Stomach (tissue), 8 donors: ENCODE measurements at regions not wholly inside any gene's neighbourhood (a gene's known extent, or its start where the extent isn't known, plus 50 kb on each side); places are given as distances from the start of the nearest gene placed in this dataset.

Experiments
- DNase-seq, 2 donors: peaks; one replicate each; pipeline versions ENCODE4 v3.0.0 to v3.0.0-alpha.2; 2013 to 2019
- H3K27ac ChIP-seq, 5 donors: fragments of 200-600 bp in 4 of 5; sonication (generic) in 4 of 5; one replicate each; pipeline ENCODE4 v1.5.1; 2013 to 2019; ENCODE audit warnings: mild to moderate bottlenecking in 1 of 5, moderate library complexity in 1 of 5
- H3K27me3 ChIP-seq, 3 donors: fragments of 200-600 bp; sonication (generic); one replicate each; pipeline ENCODE4 v1.5.1; 2017 to 2019; ENCODE audit warnings: mixed run types in 1 of 3
- H3K36me3 ChIP-seq, 4 donors: fragments of 200-600 bp; sonication (generic); 1 replicate in 3 of 4; 2 replicates in 1 of 4; pipeline ENCODE4 v1.5.1; 2016 to 2019
- H3K4me1 ChIP-seq, 4 donors: fragments of 200-600 bp; sonication (generic); one replicate each; pipeline ENCODE4 v1.5.1; 2016 to 2019
- H3K4me3 ChIP-seq, 4 donors: fragments of 200-600 bp; sonication (generic) in 3 of 4; one replicate each; pipeline ENCODE4 v1.5.1; 2016 to 2019; ENCODE audit warnings: mild to moderate bottlenecking in 1 of 4
- H3K9me3 ChIP-seq, 4 donors: fragments of 200-600 bp; sonication (generic); one replicate each; pipeline ENCODE4 v1.5.1; 2016 to 2019
- EP300 ChIP-seq: sonication (generic); formaldehyde crosslinking; IDR thresholded peaks from one replicate; pipeline ENCODE4 v1.6.1; 2017; ENCODE audit warnings: antibody characterized with exemption
- POLR2A ChIP-seq, 4 donors: fragments of 450-650 bp; IDR thresholded peaks; one replicate each; pipeline ENCODE4 v1.6.1; 2016; ENCODE audit warnings: antibody characterized with exemption in 4 of 4, control low read depth in 2 of 4, mild to moderate bottlenecking in 1 of 4, moderate library complexity in 1 of 4
- POLR2AphosphoS5 ChIP-seq, 3 donors: sonication (generic); formaldehyde crosslinking; IDR thresholded peaks; one replicate each; pipeline ENCODE4 v1.6.1; 2016; ENCODE audit warnings: antibody characterized with exemption in 3 of 3
- WGBS, 5 donors: extraction: QIAGEN DNeasy Blood & Tissue Kit in 3 of 5; methylation state at CpG; one replicate each; pipeline versions ENCODE4 v1.1.5 to v1.1.7; 2013 to 2018; 5-methylcytosine and 5-hydroxymethylcytosine counted together
- intact Hi-C: fragments of 100-400 bp; cut with DNase I; formaldehyde crosslinking; loops from one replicate; pipeline ENCODE4 v1.15.1; 2023; ENCODE audit warnings: low total_unique reads
- TF ChIP-seq, protein P1 (sequence below), 7 experiments: fragments of 450-650 bp in 4 of 7; fragments of 200-600 bp in 3 of 7; sonication (generic) in 3 of 7; IDR thresholded peaks; one replicate each; pipeline ENCODE4 v1.5.1; 2016 to 2019; ENCODE audit warnings: antibody characterized with exemption in 7 of 7, control low read depth in 2 of 7, mild to moderate bottlenecking in 1 of 7
- donor health status: healthy with polysubstance abuse.
- donor health status: Bipolar disorder and iron deficiency.
- donor health status: healthy.

DNA sequence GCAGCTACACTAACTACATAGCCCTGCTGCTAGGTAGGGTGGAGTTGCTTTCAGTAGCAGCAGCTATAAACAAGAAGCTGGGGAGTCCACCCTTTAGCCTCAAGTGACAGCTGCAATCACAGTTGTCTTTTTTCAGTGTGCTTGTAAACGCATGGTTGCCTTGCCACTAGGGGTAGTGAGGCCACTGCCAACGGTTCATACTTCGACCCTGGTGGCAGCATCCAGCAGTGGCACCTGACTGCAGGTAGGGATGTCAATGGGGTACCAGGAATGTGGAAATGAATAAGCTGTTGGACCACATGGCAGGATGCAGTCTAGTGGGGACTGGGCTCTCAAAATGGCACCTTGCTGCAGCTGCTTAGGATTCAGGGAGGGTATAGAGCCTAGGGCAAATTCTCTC, 367.2 kb downstream of the RASEF start:
- H3K9me3 ChIP-seq = peaks cover 0 to 18% (median 0%) of the 10 kb centered on the region in 4 donors
- DNase-seq = no peak
- TF ChIP-seq EP300 (no peak), POLR2AphosphoS5 (IDR thresholded peaks at IDR 0.05) (no peak), POLR2A (IDR thresholded peaks at IDR 0.05) (no peak)
- TF ChIP-seq, protein P1, sequence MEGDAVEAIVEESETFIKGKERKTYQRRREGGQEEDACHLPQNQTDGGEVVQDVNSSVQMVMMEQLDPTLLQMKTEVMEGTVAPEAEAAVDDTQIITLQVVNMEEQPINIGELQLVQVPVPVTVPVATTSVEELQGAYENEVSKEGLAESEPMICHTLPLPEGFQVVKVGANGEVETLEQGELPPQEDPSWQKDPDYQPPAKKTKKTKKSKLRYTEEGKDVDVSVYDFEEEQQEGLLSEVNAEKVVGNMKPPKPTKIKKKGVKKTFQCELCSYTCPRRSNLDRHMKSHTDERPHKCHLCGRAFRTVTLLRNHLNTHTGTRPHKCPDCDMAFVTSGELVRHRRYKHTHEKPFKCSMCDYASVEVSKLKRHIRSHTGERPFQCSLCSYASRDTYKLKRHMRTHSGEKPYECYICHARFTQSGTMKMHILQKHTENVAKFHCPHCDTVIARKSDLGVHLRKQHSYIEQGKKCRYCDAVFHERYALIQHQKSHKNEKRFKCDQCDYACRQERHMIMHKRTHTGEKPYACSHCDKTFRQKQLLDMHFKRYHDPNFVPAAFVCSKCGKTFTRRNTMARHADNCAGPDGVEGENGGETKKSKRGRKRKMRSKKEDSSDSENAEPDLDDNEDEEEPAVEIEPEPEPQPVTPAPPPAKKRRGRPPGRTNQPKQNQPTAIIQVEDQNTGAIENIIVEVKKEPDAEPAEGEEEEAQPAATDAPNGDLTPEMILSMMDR (IDR thresholded peaks at IDR 0.05) = no peak

DNA sequence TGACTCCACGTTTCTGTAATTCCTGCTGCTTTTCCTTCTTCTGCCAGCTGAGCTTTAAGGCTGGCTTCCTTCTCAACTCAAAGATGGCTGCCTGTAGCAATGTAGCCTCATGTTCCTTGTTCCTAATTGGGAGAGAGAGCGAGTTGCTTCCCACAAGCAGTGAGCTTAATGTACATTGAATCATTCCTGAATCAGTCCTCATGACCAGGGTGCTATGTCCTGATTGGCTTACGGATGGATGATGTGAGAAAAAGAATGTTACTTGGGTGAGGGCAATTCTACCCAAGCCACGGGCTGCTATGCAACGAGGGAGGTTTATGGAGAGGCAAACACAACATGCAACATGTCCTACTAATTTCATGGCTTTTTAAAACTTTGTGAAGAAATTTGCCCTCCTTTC, 356.2 kb downstream of the RASEF start:
- no peak overlapping the region for H3K27ac ChIP-seq
- WGBS, 5 donors = 67 to 83% (median 79%) methylated on average over 5 of the region's 5 CpGs
- H3K9me3 ChIP-seq = no peaks in the 10 kb centered on the region

More for the DNA sequence above, 367.2 kb downstream of the RASEF start:
- Histone ChIP-seq H3K36me3 (no peaks in the 10 kb centered on the region), H3K4me3 (no peak overlapping the region), H3K27me3 (no peaks in the 10 kb centered on the region), H3K27ac (no peak overlapping the region), H3K4me1 (no peaks in the 10 kb centered on the region)
- WGBS, 5 donors = 80 to 96% (median 87%) methylated on average over 2 to 3 of the region's 3 CpGs
- intact Hi-C loops = no loop called here

DNA sequence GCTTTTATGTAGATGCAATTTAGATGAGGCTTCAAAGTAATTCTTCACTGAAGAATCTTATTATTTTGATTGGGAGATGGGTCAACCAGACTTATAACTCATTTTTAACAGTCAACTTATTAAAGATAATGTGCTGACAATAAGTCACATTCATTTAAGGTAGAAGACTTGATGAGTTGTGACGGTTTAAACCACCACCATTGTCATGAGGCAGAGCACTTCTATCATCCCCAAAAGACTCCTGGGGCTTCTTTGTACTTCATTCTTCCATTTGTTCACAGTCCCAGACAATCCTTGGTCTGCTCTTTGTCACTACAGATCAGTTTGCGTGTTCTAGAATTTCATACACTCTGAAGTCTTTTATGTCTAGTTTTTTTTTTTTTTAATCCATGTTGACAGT, 346.1 kb downstream of the RASEF start:
- Histone ChIP-seq H3K4me3 (no peak overlapping the region), H3K27me3 (no peaks in the 10 kb centered on the region), H3K4me1 (no peaks in the 10 kb centered on the region), H3K36me3 (no peaks in the 10 kb centered on the region), H3K9me3 (peaks cover 0 to 12% (median 7%) of the 10 kb centered on the region in 4 donors), H3K27ac (no peak overlapping the region)
- TF ChIP-seq, protein P1 (IDR thresholded peaks at IDR 0.05) = no peak
- TF ChIP-seq EP300 = no peak
- no peak for TF ChIP-seq POLR2AphosphoS5 (IDR thresholded peaks at IDR 0.05)
- TF ChIP-seq POLR2A (IDR thresholded peaks at IDR 0.05) = no peak
- no peak for DNase-seq
- WGBS, 5 donors = 79 to 90% (median 84%) methylated on average over 2 of the region's 2 CpGs
- intact Hi-C loops = no loop called here

More for the DNA sequence above, 356.2 kb downstream of the RASEF start:
- no peak overlapping the region for H3K4me3 ChIP-seq
- intact Hi-C loops = no loop called here
- H3K27me3 ChIP-seq = no peaks in the 10 kb centered on the region
- DNase-seq = no peak
- H3K4me1 ChIP-seq = no peaks in the 10 kb centered on the region
- H3K36me3 ChIP-seq = no peaks in the 10 kb centered on the region
- TF ChIP-seq POLR2A (IDR thresholded peaks at IDR 0.05) = no peak
- no peak for TF ChIP-seq EP300
- TF ChIP-seq POLR2AphosphoS5 (IDR thresholded peaks at IDR 0.05) = no peak
- TF ChIP-seq, protein P1 (IDR thresholded peaks at IDR 0.05) = no peak

DNA sequence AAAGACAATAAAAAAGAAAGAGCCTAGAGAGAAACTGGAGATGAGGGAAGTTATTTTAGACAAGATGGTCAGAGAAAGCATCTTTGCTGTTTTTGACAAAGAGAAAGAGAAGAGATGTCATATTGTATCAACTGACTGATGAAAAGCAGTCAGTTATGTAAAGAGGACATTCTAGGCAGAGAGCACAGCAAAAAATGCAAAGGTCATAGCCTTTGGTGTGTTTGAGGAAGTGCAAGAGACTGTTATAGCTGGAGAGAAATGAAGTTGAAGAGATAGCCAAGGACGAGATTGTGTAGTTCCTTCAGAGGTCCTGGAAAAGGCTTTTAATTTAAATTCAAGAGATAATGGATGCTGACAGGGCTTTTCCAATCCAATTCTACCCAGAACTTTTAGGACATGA, 342.4 kb downstream of the RASEF start:
- Histone ChIP-seq H3K27ac (no peak overlapping the region), H3K4me3 (no peak overlapping the region), H3K27me3 (no peaks in the 10 kb centered on the region), H3K4me1 (no peaks in the 10 kb centered on the region), H3K9me3 (no peaks in the 10 kb centered on the region), H3K36me3 (no peaks in the 10 kb centered on the region)
- DNase-seq = no peak
- TF ChIP-seq EP300 (no peak), POLR2AphosphoS5 (IDR thresholded peaks at IDR 0.05) (no peak), POLR2A (IDR thresholded peaks at IDR 0.05) (no peak)
- TF ChIP-seq, protein P1 (IDR thresholded peaks at IDR 0.05) = no peak
- WGBS, 5 donors = 64 to 81% (median 70%) methylated on average over 1 of the region's 1 CpG
- intact Hi-C loops = no loop called here
